H9 (cell line): ENCODE measurements at regions not wholly inside any gene's neighbourhood (a gene's known extent, or its start where the extent isn't known, plus 50 kb on each side); places are given as distances from the start of the nearest gene placed in this dataset.

ENCODE experiments used
- DNase-seq: peaks from one replicate; pipeline ENCODE4 v3.0.0-alpha.2; 2017
- H2AFZ ChIP-seq: one replicate; pipeline ENCODE4 v1.6.1; 2013; ENCODE audit warnings: mild to moderate bottlenecking, low read length, control low read depth, moderate library complexity
- H2AK5ac ChIP-seq: 2 replicates; pipeline ENCODE4 v1.6.1; 2013; ENCODE audit warnings: low read length, control low read depth, mixed read lengths; ENCODE audit not compliant: insufficient read length
- H2BK120ac ChIP-seq: one replicate; pipeline ENCODE4 v1.6.1; 2013; ENCODE audit warnings: low read depth, mild to moderate bottlenecking, low read length, control low read depth, inconsistent platforms; ENCODE audit not compliant: poor library complexity, severe bottlenecking
- H2BK12ac ChIP-seq: 2 replicates; pipeline ENCODE4 v1.6.1; 2013; ENCODE audit warnings: low read length, control low read depth, mixed read lengths, low read depth; ENCODE audit not compliant: insufficient read length
- H2BK15ac ChIP-seq: 2 replicates; pipeline ENCODE4 v1.6.1; 2013; ENCODE audit warnings: low read depth, low read length, control low read depth
- H2BK20ac ChIP-seq: one replicate; pipeline ENCODE4 v1.6.1; 2013; ENCODE audit warnings: low read depth, mild to moderate bottlenecking, low read length, control low read depth, inconsistent platforms; ENCODE audit not compliant: poor library complexity, severe bottlenecking
- H2BK5ac ChIP-seq: 2 replicates; pipeline ENCODE4 v1.6.1; 2013; ENCODE audit warnings: low read length, control low read depth, mixed read lengths; ENCODE audit not compliant: insufficient read length
- H3K14ac ChIP-seq: 2 replicates; pipeline ENCODE4 v1.6.1; 2013; ENCODE audit warnings: low read length, control low read depth; ENCODE audit not compliant: insufficient read depth
- H3K18ac ChIP-seq: 2 replicates; pipeline ENCODE4 v1.6.1; 2013; ENCODE audit warnings: low read depth, mild to moderate bottlenecking, mixed read lengths, low read length, control low read depth; ENCODE audit not compliant: insufficient read length
- H3K23ac ChIP-seq: 2 replicates; pipeline ENCODE4 v1.6.1; 2013; ENCODE audit warnings: low read length, control low read depth, mixed read lengths, low read depth; ENCODE audit not compliant: insufficient read length
- H3K23me2 ChIP-seq: 2 replicates; pipeline ENCODE4 v1.6.1; 2013; ENCODE audit warnings: low read depth, mild to moderate bottlenecking, mixed read lengths, low read length, control low read depth; ENCODE audit not compliant: insufficient read length, poor library complexity, severe bottlenecking
- H3K27ac ChIP-seq: 2 replicates; pipeline ENCODE4 v1.5.1; 2013; ENCODE audit warnings: low read length, control low read depth, mixed read lengths, low read depth; ENCODE audit not compliant: insufficient read length
- H3K27me3 ChIP-seq: 2 replicates; pipeline ENCODE4 v1.6.1; 2013; ENCODE audit warnings: low read length, control low read depth, inconsistent platforms; ENCODE audit not compliant: insufficient read depth
- H3K4ac ChIP-seq: 2 replicates; pipeline ENCODE4 v1.6.1; 2013; ENCODE audit warnings: low read depth, mild to moderate bottlenecking, control low read depth, inconsistent platforms, low read length, moderate library complexity
- H3K4me1 ChIP-seq: 2 replicates; pipeline ENCODE4 v1.6.1; 2013; ENCODE audit warnings: low read length, control low read depth, inconsistent platforms; ENCODE audit not compliant: insufficient read depth
- H3K4me2 ChIP-seq: 2 replicates; pipeline ENCODE4 v1.6.1; 2013; ENCODE audit warnings: low read length, control low read depth, mixed read lengths; ENCODE audit not compliant: insufficient read length, insufficient read depth
- H3K56ac ChIP-seq: 2 replicates; pipeline ENCODE4 v1.6.1; 2013; ENCODE audit warnings: low read depth, mild to moderate bottlenecking, mixed read lengths, low read length, control low read depth; ENCODE audit not compliant: insufficient read length
- H3K79me1 ChIP-seq: 2 replicates; pipeline ENCODE4 v1.6.1; 2013; ENCODE audit warnings: low read depth, mild to moderate bottlenecking, moderate library complexity, low read length, control low read depth, inconsistent platforms; ENCODE audit not compliant: insufficient read depth, poor library complexity, severe bottlenecking
- H3K79me2 ChIP-seq: 2 replicates; pipeline ENCODE4 v1.6.1; 2013; ENCODE audit warnings: low read length, control low read depth, inconsistent platforms; ENCODE audit not compliant: insufficient read depth
- H3K9ac ChIP-seq: 2 replicates; pipeline ENCODE4 v1.6.1; 2013; ENCODE audit warnings: low read length, control low read depth, mixed read lengths; ENCODE audit not compliant: insufficient read length; ENCODE audit errors: extremely low read depth
- H3K9me3 ChIP-seq: one replicate; pipeline ENCODE4 v1.6.1; 2013; ENCODE audit warnings: low read depth, low read length, inconsistent platforms; ENCODE audit not compliant: control insufficient read depth
- H3T11ph ChIP-seq: one replicate; pipeline ENCODE4 v1.6.1; 2013; ENCODE audit warnings: mild to moderate bottlenecking, low read length, control low read depth, inconsistent platforms
- H4K20me1 ChIP-seq: one replicate; pipeline ENCODE4 v1.6.1; 2013; ENCODE audit not compliant: control insufficient read depth, insufficient read length, insufficient read depth
- H4K5ac ChIP-seq: 2 replicates; pipeline ENCODE4 v1.6.1; 2013; ENCODE audit warnings: low read depth, mild to moderate bottlenecking, mixed read lengths, low read length, control low read depth; ENCODE audit not compliant: insufficient read length
- H4K8ac ChIP-seq: replicated peaks from 2 replicates; pipeline ENCODE4 v1.6.1; 2013; ENCODE audit warnings: low read length, control low read depth, mixed read lengths, low read depth; ENCODE audit not compliant: insufficient read length
- H4K91ac ChIP-seq: 2 replicates; pipeline ENCODE4 v1.6.1; 2013; ENCODE audit warnings: low read depth, mild to moderate bottlenecking, moderate library complexity, mixed read lengths, low read length, control low read depth; ENCODE audit not compliant: insufficient read length
- H3K27ac Mint-ChIP-seq, 3 experiments: 2 replicates in 2 of 3; 3 replicates in 1 of 3; pipeline ENCODE4 v1.8.0; 2020 to 2021; ENCODE audit warnings: mixed read lengths in 3 of 3, mild to moderate bottlenecking in 1 of 3, moderate library complexity in 1 of 3
- H3K27me3 Mint-ChIP-seq: 2 replicates; pipeline ENCODE4 v1.8.0; 2021; ENCODE audit warnings: low read depth, mild to moderate bottlenecking, moderate library complexity, mixed read lengths
- H3K36me3 Mint-ChIP-seq, 3 experiments: 2 replicates in 2 of 3; 3 replicates in 1 of 3; pipeline ENCODE4 v1.8.0; 2020 to 2021; ENCODE audit warnings: low read depth in 3 of 3, mixed read lengths in 3 of 3; ENCODE audit not compliant: insufficient read depth in 1 of 3
- H3K4me1 Mint-ChIP-seq, 2 experiments: 2 replicates each; pipeline ENCODE4 v1.8.0; 2020; ENCODE audit warnings: mixed read lengths in 2 of 2
- H3K4me3 Mint-ChIP-seq, 2 experiments: 2 replicates in 1 of 2; 3 replicates in 1 of 2; pipeline ENCODE4 v1.8.0; 2020 to 2021; ENCODE audit warnings: mild to moderate bottlenecking in 2 of 2, mixed read lengths in 2 of 2, moderate library complexity in 1 of 2
- H3K9me3 Mint-ChIP-seq, 2 experiments: 2 replicates in 1 of 2; 3 replicates in 1 of 2; pipeline ENCODE4 v1.8.0; 2020; ENCODE audit warnings: mild to moderate bottlenecking in 2 of 2, mixed read lengths in 2 of 2, moderate library complexity in 1 of 2
- CTCF ChIP-seq: fragments of 200-600 bp; sonication (generic); conservative IDR thresholded peaks from 3 replicates; pipeline ENCODE4 v1.8.0; 2021; ENCODE audit warnings: antibody characterized with exemption, mild to moderate bottlenecking
- WGBS: extraction: QIAGEN DNeasy Blood & Tissue Kit; methylation state at CpG from one replicate; pipeline ENCODE4 v1.1.7; 2013; ENCODE audit warnings: missing lambda C conversion rate, low lambda C conversion rate, mixed read lengths; ENCODE audit not compliant: insufficient read length; ENCODE audit errors: extremely low coverage; 5-methylcytosine and 5-hydroxymethylcytosine counted together

- Histone ChIP-seq H3K79me1 (no peaks in the 10 kb centered on the region), H2AFZ (no peak overlapping the region), H3K9me3 (peaks cover 9% of the 10 kb centered on the region), H2BK120ac (no peak overlapping the region), H4K5ac (no peak overlapping the region), H3K9ac (no peak overlapping the region), H3K18ac (peak overlapping the region; percentile 46), H3K27ac (peak overlapping the region; percentile 80), H2AK5ac (no peak overlapping the region), H3K4me2 (peak overlapping the region; percentile 32), H4K20me1 (no peaks in the 10 kb centered on the region), H3K79me2 (no peaks in the 10 kb centered on the region), H4K91ac (no peak overlapping the region), H3T11ph (peak overlapping the region; percentile 45), H3K27me3 (no peaks in the 10 kb centered on the region), H2BK5ac (peak overlapping the region; percentile 66), H3K4ac (no peak overlapping the region; the same call in 1 of the 2 replicates), H3K56ac (no peak overlapping the region), H3K4me1 (no peaks in the 10 kb centered on the region; the same call in 1 of the 2 replicates), H2BK12ac (no peak overlapping the region), H3K14ac (no peak overlapping the region), H2BK15ac (no peak overlapping the region), H3K23ac (no peak overlapping the region), H2BK20ac (no peak overlapping the region), H4K8ac (no peak overlapping the region), H3K23me2 (no peaks in the 10 kb centered on the region)
- no peak for TF ChIP-seq CTCF
- H3K9me3 Mint-ChIP-seq = peaks cover 18 to 19% of the 10 kb centered on the region in 2 experiments
- no peak for DNase-seq
- H3K27me3 Mint-ChIP-seq = no peaks in the 10 kb centered on the region
- no CpG with 5 or more reads among the region's 2 CpGs for WGBS
- H3K4me1 Mint-ChIP-seq = peaks cover 42 to 47% of the 10 kb centered on the region in 2 experiments
- H3K4me3 Mint-ChIP-seq = 0 out of 5 replicates have a peak overlapping the region, but pooled peaks of 1 of the 2 experiments have one; percentile 30
- peak overlapping the region; percentile 88 to 99 (median 98); a peak in 5 of 7 replicates for H3K27ac Mint-ChIP-seq
- H3K36me3 Mint-ChIP-seq = peaks cover 13 to 27% (median 17%) of the 10 kb centered on the region in 3 experiments
Observed at GRCh38 chr7:41809116-41809515, 106.2 kb upstream of the INHBA start.
